Muscle of back (tissue), 3 donors: ENCODE measurements at regions not wholly inside any gene's neighbourhood (a gene's known extent, or its start where the extent isn't known, plus 50 kb on each side); places are given as distances from the start of the nearest gene placed in this dataset.

Experiments used
- DNase-seq, 3 donors: peaks; one replicate each; pipeline versions ENCODE4 v3.0.0 to v3.0.0-alpha.2; 2013

GRCh38 chr10:113291413-113291812 lies 261.4 kb upstream of the HABP2 start:
- DNase-seq: no peak

- no peak for DNase-seq
These were observed 260.8 kb upstream of the HABP2 start for GRCh38 chr10:113292086-113292485.

- DNase-seq: no peak
These were observed 260.1 kb upstream of the HABP2 start for GRCh38 chr10:113292743-113293142.

- no peak for DNase-seq
These were observed 259.7 kb upstream of the HABP2 start for GRCh38 chr10:113293167-113293566.

- no peak for DNase-seq
These were observed 258.0 kb upstream of the HABP2 start for GRCh38 chr10:113294868-113295267.

GRCh38 chr10:113297226-113297625 lies 255.6 kb upstream of the HABP2 start:
- DNase-seq: no peak

- no peak for DNase-seq
These were observed 254.2 kb upstream of the HABP2 start for GRCh38 chr10:113298616-113299015.

- DNase-seq: no peak
These were observed 252.7 kb upstream of the HABP2 start for GRCh38 chr10:113300201-113300600.

- DNase-seq: no peak
These were observed 252.2 kb upstream of the HABP2 start for GRCh38 chr10:113300617-113301016.

- DNase-seq: no peak
These were observed 251.4 kb upstream of the HABP2 start for GRCh38 chr10:113301342-113301984.

- no peak for DNase-seq
These were observed 250.8 kb upstream of the HABP2 start for GRCh38 chr10:113302062-113302461.

- DNase-seq: no peak
These were observed 249.2 kb upstream of the HABP2 start for GRCh38 chr10:113303544-113304146.

- no peak for DNase-seq
These were observed 248.1 kb upstream of the HABP2 start for GRCh38 chr10:113304726-113305125.

GRCh38 chr10:113305871-113306270 lies 247.0 kb upstream of the HABP2 start:
- peak in 1 of 3 donors; percentile 68 for DNase-seq

- DNase-seq: no peak
These were observed 243.1 kb upstream of the HABP2 start for GRCh38 chr10:113309791-113310190.

GRCh38 chr10:113310347-113310746 lies 242.5 kb upstream of the HABP2 start:
- no peak for DNase-seq

GRCh38 chr10:113313048-113313602 lies 239.7 kb upstream of the HABP2 start:
- no peak for DNase-seq

- DNase-seq: no peak
These were observed 239.1 kb upstream of the HABP2 start for GRCh38 chr10:113313722-113314121.

- DNase-seq: no peak
These were observed 236.3 kb upstream of the HABP2 start for GRCh38 chr10:113316506-113316905.

GRCh38 chr10:113317489-113317888 lies 235.4 kb upstream of the HABP2 start:
- DNase-seq: no peak

GRCh38 chr10:113319479-113319878 lies 233.4 kb upstream of the HABP2 start:
- no peak for DNase-seq

GRCh38 chr10:113320211-113320610 lies 232.6 kb upstream of the HABP2 start:
- no peak for DNase-seq

- DNase-seq: peak in 1 of 3 donors; percentile 50
These were observed 231.9 kb upstream of the HABP2 start for GRCh38 chr10:113320987-113321386.

- no peak for DNase-seq
These were observed 230.0 kb upstream of the HABP2 start for GRCh38 chr10:113322843-113323242.
